D721Med (cell line): ENCODE measurements at regions not wholly inside any gene's neighbourhood (a gene's known extent, or its start where the extent isn't known, plus 50 kb on each side); places are given as distances from the start of the nearest gene placed in this dataset.

ENCODE experiments used
- DNase-seq: peaks from one replicate; pipeline ENCODE4 v3.0.0; 2011; ENCODE audit warnings: low spot score; ENCODE audit not compliant: insufficient read length
- FAIRE-seq: peaks from 2 replicates; lab custom pipeline; 2011; peaks lifted over from hg19 to GRCh38; lab: Jason Lieb, UNC
- CTCF ChIP-seq: IDR thresholded peaks from 2 replicates; pipeline ENCODE4 v1.5.1; 2012; ENCODE audit warnings: mild to moderate bottlenecking, control low read depth; ENCODE audit not compliant: insufficient read depth; ENCODE audit errors: missing control alignments

GRCh38 chr4:123770884-123771283 lies 374.3 kb downstream of the SPRY1 start:
- DNase-seq, result no peak
- no peak for TF ChIP-seq CTCF

GRCh38 chr4:123776267-123776666 lies 379.7 kb downstream of the SPRY1 start:
- no peak for TF ChIP-seq CTCF
- FAIRE-seq (no peak), DNase-seq (no peak)

More at GRCh38 chr4:123770884-123771283, 374.3 kb downstream of the SPRY1 start:
- FAIRE-seq, result no peak

GRCh38 chr4:123777373-123777772 lies 380.8 kb downstream of the SPRY1 start:
- DNase-seq (no peak), FAIRE-seq (no peak)
- TF ChIP-seq CTCF, result no peak

DNA sequence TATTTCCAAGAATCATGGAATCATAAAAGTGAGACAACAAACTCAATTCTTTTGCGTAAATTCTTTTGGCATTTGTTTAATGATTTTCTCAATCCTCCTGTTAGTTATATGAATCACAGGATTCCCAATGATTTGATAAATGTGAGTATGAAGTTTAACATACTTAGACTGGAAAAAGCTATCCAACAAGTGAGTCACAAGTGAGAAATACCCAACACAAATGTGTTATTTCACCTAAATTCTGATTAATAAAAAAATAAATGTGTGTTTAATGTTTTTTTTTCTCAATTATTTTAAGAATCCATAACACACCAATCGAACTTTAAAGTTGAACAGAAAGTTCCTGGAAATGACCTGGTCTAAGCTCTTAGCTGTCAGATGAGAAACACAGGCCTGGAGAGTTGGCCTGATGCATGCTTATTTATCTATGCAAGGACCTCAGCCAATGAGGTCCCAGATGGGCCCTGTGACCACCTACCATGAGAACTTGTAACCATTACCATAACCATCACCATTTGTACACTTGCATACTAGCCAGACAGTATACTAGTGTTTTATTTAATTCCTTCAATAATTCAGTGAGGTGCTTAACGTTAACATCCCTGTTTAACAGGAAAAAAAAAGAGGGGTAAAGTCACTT lies 386.7 kb downstream of the SPRY1 start:
- TF ChIP-seq CTCF, result no peak
- DNase-seq (no peak), FAIRE-seq (no peak)

DNA sequence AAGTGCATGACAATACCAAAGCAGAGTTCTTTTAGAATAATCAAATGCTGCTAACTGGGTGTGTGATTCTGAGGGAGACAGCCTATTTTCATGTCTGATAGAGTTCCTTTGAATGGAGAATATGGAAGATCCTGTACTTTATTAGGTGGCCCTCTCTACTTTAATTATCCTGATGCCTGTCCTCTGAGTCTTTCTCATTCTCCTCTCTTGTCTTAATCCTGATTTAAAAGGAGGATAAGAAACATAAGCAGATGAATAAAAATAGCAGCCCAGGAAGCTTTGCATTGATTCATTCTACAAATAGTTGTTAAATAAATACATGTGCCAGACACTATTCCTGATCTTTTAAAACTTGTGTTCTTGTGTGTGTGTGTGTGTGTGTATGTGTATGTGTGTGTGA lies 387.3 kb downstream of the SPRY1 start:
- no peak for TF ChIP-seq CTCF
- no peak for DNase-seq
- FAIRE-seq, result no peak

GRCh38 chr4:123784626-123785025 lies 388.0 kb downstream of the SPRY1 start:
- DNase-seq, result no peak
- TF ChIP-seq CTCF, result no peak
- no peak for FAIRE-seq

- no peak for FAIRE-seq
- no peak for TF ChIP-seq CTCF
- DNase-seq, result no peak
Measured at GRCh38 chr4:123785538-123785937, 388.9 kb downstream of the SPRY1 start.
